Natural killer cell (primary cell): ENCODE measurements at regions not wholly inside any gene's neighbourhood (a gene's known extent, or its start where the extent isn't known, plus 50 kb on each side); places are given as distances from the start of the nearest gene placed in this dataset.

ENCODE experiments used
- ATAC-seq, 3 donors: fragments of 150-1000 bp in 2 of 3; fragments of 200-7000 bp in 1 of 3; cut with Tn5 transposase; 1 replicate in 1 of 3; 2 replicates in 2 of 3; pipeline ENCODE4 v1.10.0; 2021; ENCODE audit warnings: mild to moderate bottlenecking in 2 of 3, moderate library complexity in 2 of 3
- DNase-seq, 2 donors: peaks; one replicate each; pipeline versions ENCODE4 v3.0.0 to v3.0.0-alpha.2; 2013 to 2021; ENCODE audit warnings: mixed read lengths in 1 of 2
- H3K27ac ChIP-seq: one replicate; pipeline ENCODE4 v1.5.1; 2013; ENCODE audit warnings: mild to moderate bottlenecking, low read length
- H3K27me3 ChIP-seq: one replicate; pipeline ENCODE4 v1.6.1; 2013; ENCODE audit warnings: low read length; ENCODE audit not compliant: control insufficient read depth, insufficient read depth
- H3K36me3 ChIP-seq: one replicate; pipeline ENCODE4 v1.6.1; 2013; ENCODE audit warnings: low read length; ENCODE audit not compliant: control insufficient read depth, insufficient read depth
- H3K4me1 ChIP-seq: one replicate; pipeline ENCODE4 v1.6.1; 2013; ENCODE audit warnings: low read length; ENCODE audit not compliant: control insufficient read depth, insufficient read depth
- H3K4me3 ChIP-seq: one replicate; pipeline ENCODE4 v1.5.1; 2013; ENCODE audit warnings: low read length
- H3K9me3 ChIP-seq: one replicate; pipeline ENCODE4 v1.6.1; 2013; ENCODE audit warnings: low read length; ENCODE audit not compliant: control insufficient read depth, insufficient read depth
- H3K27ac Mint-ChIP-seq, 2 donors: one replicate each; pipeline ENCODE4 v1.8.0; 2022; ENCODE audit warnings: mild to moderate bottlenecking in 2 of 2, mixed read lengths in 2 of 2, moderate library complexity in 1 of 2
- H3K27me3 Mint-ChIP-seq, 2 donors: one replicate each; pipeline ENCODE4 v1.8.0; 2022; ENCODE audit warnings: low read depth in 2 of 2, mixed read lengths in 2 of 2
- H3K36me3 Mint-ChIP-seq: one replicate; pipeline ENCODE4 v1.8.0; 2022; ENCODE audit warnings: mixed read lengths
- H3K4me1 Mint-ChIP-seq, 2 donors: one replicate each; pipeline ENCODE4 v1.8.0; 2022; ENCODE audit warnings: mixed read lengths in 2 of 2
- H3K4me3 Mint-ChIP-seq: one replicate; pipeline ENCODE4 v1.8.0; 2022; ENCODE audit warnings: mild to moderate bottlenecking, moderate library complexity, mixed read lengths
- H3K9me3 Mint-ChIP-seq, 2 donors: one replicate each; pipeline ENCODE4 v1.8.0; 2022; ENCODE audit warnings: mixed read lengths in 2 of 2
- CTCF ChIP-seq: fragments of 200-600 bp; IDR thresholded peaks from one replicate; pipeline ENCODE4 v1.8.0; 2022; ENCODE audit warnings: antibody characterized with exemption
- WGBS: methylation state at CpG from one replicate; pipeline ENCODE4 v1.1.7; 2013; ENCODE audit warnings: missing lambda C conversion rate; ENCODE audit not compliant: insufficient coverage; 5-methylcytosine and 5-hydroxymethylcytosine counted together
- intact Hi-C: fragments of 100-400 bp; cut with micrococcal nuclease; formaldehyde crosslinking; loops from one replicate; pipeline ENCODE4 v1.14.2; 2022

- ATAC-seq = no peak
- DNase-seq = no peak
- H3K36me3 ChIP-seq = no peaks in the 10 kb centered on the region
- Mint-ChIP-seq H3K4me1 (no peaks in the 10 kb centered on the region), H3K9me3 (no peaks in the 10 kb centered on the region), H3K36me3 (no peaks in the 10 kb centered on the region), H3K4me3 (no peak overlapping the region), H3K27me3 (peaks cover 29 to 43% of the 10 kb centered on the region in 2 donors), H3K27ac (no peak overlapping the region)
- no peaks in the 10 kb centered on the region for H3K9me3 ChIP-seq
- WGBS = 62% methylated on average over 11 of the region's 13 CpGs
- no peak for TF ChIP-seq CTCF
- intact Hi-C loops = no loop called here
- H3K4me1 ChIP-seq = no peaks in the 10 kb centered on the region
- no peak overlapping the region for H3K27ac ChIP-seq
- no peak overlapping the region for H3K4me3 ChIP-seq
- peaks cover 2% of the 10 kb centered on the region for H3K27me3 ChIP-seq
These were observed 81.0 kb upstream of the TMEM18 start for GRCh38 chr2:758073-758820.

- H3K9me3 ChIP-seq = no peaks in the 10 kb centered on the region
- H3K27me3 ChIP-seq = peaks cover 2% of the 10 kb centered on the region
- intact Hi-C loops = no loop called here
- ATAC-seq (no peak), DNase-seq (no peak)
- H3K4me1 Mint-ChIP-seq = no peaks in the 10 kb centered on the region
- H3K4me3 ChIP-seq = no peak overlapping the region
- H3K27ac Mint-ChIP-seq = no peak overlapping the region
- no peaks in the 10 kb centered on the region for H3K4me1 ChIP-seq
- H3K36me3 Mint-ChIP-seq = no peaks in the 10 kb centered on the region
- 96% methylated on average over 7 of the region's 7 CpGs for WGBS
- peaks cover 29 to 31% of the 10 kb centered on the region in 2 donors for H3K27me3 Mint-ChIP-seq
- no peak overlapping the region for H3K4me3 Mint-ChIP-seq
- H3K27ac ChIP-seq = no peak overlapping the region
- H3K36me3 ChIP-seq = no peaks in the 10 kb centered on the region
- no peaks in the 10 kb centered on the region for H3K9me3 Mint-ChIP-seq
- TF ChIP-seq CTCF = no peak
These were observed 75.9 kb upstream of the TMEM18 start for GRCh38 chr2:753123-753522.

- Histone ChIP-seq H3K9me3 (no peaks in the 10 kb centered on the region), H3K4me1 (no peaks in the 10 kb centered on the region), H3K4me3 (no peak overlapping the region), H3K36me3 (no peaks in the 10 kb centered on the region), H3K27ac (no peak overlapping the region), H3K27me3 (no peaks in the 10 kb centered on the region)
- TF ChIP-seq CTCF = no peak
- H3K27me3 Mint-ChIP-seq = peaks cover 28 to 36% of the 10 kb centered on the region in 2 donors
- no peak overlapping the region for H3K4me3 Mint-ChIP-seq
- WGBS = 90% methylated on average over 10 of the region's 10 CpGs
- H3K27ac Mint-ChIP-seq = no peak overlapping the region
- intact Hi-C loops = no loop called here
- no peak for DNase-seq
- H3K4me1 Mint-ChIP-seq = no peaks in the 10 kb centered on the region
- H3K9me3 Mint-ChIP-seq = no peaks in the 10 kb centered on the region
- no peak for ATAC-seq
- H3K36me3 Mint-ChIP-seq = no peaks in the 10 kb centered on the region
These were observed 74.3 kb upstream of the TMEM18 start for GRCh38 chr2:751474-751873.

- TF ChIP-seq CTCF = no peak
- H3K9me3 Mint-ChIP-seq = peaks cover 0 to under 1% of the 10 kb centered on the region in 2 donors
- no peaks in the 10 kb centered on the region for H3K4me1 Mint-ChIP-seq
- Histone ChIP-seq H3K4me1 (no peaks in the 10 kb centered on the region), H3K4me3 (no peak overlapping the region), H3K9me3 (no peaks in the 10 kb centered on the region), H3K27ac (no peak overlapping the region), H3K36me3 (no peaks in the 10 kb centered on the region), H3K27me3 (no peaks in the 10 kb centered on the region)
- H3K36me3 Mint-ChIP-seq = no peaks in the 10 kb centered on the region
- DNase-seq (no peak), ATAC-seq (no peak)
- H3K4me3 Mint-ChIP-seq = no peak overlapping the region
- intact Hi-C loops = no loop called here
- peaks cover 28 to 33% of the 10 kb centered on the region in 2 donors for H3K27me3 Mint-ChIP-seq
- 83% methylated on average over 4 of the region's 5 CpGs for WGBS
- H3K27ac Mint-ChIP-seq = no peak overlapping the region
These were observed 73.4 kb upstream of the TMEM18 start for GRCh38 chr2:750628-751027.
